HG02571 (cell line): ENCODE measurements at regions not wholly inside any gene's neighbourhood (a gene's known extent, or its start where the extent isn't known, plus 50 kb on each side); places are given as distances from the start of the nearest gene placed in this dataset.
"Not testable (repeated sequence)": the region's sequence is repeated elsewhere in the genome, so short reads cannot be mapped to it uniquely, and the experiment has no call there.

Experiments
- ATAC-seq: cut with Tn5 transposase; IDR thresholded peaks from one replicate; pipeline ENCODE4 v1.9.1; 2021; ENCODE audit warnings: mild to moderate bottlenecking, moderate library complexity; ENCODE audit not compliant: unreplicated experiment

- ATAC-seq: no peak
These were observed 621.4 kb downstream of the GABRG1 start for GRCh38 chr4:45502471-45502870.

DNA sequence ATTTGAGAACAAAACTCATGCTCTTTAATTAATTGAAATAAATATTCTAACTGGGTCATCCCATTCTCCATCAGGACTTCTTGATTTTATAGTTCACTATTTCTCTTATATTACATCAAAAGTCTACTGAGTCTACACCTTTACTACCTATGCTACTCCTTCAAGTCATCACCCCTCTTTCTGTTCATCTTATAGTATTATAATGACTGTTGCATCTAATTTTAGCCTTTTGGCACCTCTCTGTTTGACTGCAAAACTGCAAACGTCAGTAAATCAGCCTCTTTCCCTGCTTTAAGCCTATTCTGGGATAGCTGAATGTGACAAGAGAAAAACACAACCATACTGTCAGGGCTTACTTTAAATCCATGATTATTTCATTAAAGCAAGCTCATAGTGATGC lies 639.1 kb downstream of the GABRG1 start:
- ATAC-seq: no peak

GRCh38 chr4:45482346-45482745 lies 641.5 kb downstream of the GABRG1 start:
- no peak for ATAC-seq

- ATAC-seq: no peak
These were observed 646.5 kb downstream of the GABRG1 start for GRCh38 chr4:45477311-45477733.

- no peak for ATAC-seq
These were observed 648.3 kb downstream of the GABRG1 start for GRCh38 chr4:45475548-45475947.

GRCh38 chr4:45472490-45472889 lies 651.4 kb downstream of the GABRG1 start:
- ATAC-seq: no peak

DNA sequence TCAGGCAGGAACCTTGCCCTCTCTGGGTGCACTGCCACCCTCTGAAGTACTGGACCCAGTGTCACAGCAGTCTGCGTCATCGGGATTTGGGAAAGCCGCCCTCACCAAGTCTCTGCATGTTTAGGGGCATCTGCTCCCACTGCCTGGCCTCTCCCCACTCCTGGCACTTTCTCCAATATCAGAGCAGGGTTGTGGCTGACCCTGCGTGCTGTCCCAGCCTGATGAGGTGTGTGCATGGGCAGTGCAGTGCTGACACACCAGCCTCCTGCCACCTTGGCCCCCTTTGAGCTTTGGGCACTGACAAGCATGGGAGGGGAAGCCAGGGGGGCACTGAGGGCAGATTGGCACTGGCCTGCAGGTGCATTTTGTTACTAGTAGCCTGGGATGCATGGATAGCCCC lies 652.5 kb downstream of the GABRG1 start:
- ATAC-seq: no peak

- no peak for ATAC-seq
These were observed 656.7 kb downstream of the GABRG1 start for GRCh38 chr4:45467157-45467556.

- ATAC-seq: not testable (repeated sequence)
These were observed 663.7 kb downstream of the GABRG1 start for GRCh38 chr4:45460157-45460556.

DNA sequence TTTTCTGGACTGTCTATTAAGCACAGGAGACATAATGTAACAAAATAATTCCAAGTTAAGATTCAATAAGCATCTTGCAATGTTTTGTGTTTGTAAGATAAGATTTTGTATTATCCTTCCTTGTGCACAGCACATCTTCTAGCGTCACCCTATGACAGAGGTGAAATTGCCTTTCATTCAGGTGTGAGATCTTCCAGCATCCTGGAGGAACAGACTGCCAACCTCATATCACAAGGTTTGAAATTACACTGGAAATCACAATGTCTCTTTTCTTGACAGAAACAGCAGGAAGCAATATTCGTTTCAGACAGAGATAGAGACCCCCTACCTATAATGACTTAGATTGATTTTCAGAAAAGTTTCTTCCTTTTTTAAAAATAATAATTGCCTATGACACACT lies 668.6 kb downstream of the GABRG1 start:
- ATAC-seq: no peak

DNA sequence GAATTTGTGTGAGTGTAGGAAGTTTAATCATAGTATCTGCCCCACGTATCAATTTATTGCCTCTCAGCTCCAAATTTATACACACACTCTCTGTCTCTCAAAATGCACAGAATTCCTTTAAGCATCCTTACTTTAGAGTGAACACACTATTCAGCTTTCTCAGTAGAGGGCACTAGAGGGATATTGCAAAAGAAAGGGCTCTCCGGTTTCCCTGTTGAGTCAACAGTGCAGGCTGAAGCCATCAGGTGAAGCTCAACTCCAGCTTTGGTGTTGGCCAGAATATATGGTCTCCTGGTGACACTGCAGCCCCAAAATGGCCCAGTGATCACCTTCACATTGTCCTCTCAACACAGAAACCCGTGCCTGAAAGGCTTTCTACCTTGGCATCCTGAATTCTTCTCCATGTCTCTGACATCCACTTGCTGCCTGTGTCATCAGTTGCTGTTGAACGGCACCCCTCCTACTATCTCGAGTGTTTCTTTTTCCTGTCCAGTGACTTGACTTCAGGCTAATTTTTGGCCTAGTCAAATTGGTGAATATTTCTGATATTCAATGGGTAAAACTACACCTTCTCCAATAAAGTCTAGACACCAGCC lies 670.5 kb downstream of the GABRG1 start:
- ATAC-seq: no peak

DNA sequence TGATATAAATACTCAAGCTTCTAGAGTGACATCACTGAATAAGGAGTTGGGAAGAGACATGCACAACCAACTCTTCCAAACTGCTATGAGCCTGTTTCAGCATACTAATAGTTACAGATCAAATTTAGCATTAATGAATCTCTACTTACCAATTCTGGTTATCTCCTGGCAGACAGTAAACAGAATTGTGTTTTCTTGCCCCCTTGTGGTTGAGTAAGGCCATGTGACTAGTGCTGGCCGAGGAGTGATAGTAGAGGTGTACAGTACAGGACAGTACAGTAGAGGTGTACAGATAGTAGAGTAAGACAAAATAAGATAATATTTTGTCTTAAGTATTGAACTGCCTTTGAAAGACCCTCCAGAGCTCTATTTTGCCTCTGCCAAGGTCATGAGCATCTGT lies 681.4 kb downstream of the GABRG1 start:
- no peak for ATAC-seq

DNA sequence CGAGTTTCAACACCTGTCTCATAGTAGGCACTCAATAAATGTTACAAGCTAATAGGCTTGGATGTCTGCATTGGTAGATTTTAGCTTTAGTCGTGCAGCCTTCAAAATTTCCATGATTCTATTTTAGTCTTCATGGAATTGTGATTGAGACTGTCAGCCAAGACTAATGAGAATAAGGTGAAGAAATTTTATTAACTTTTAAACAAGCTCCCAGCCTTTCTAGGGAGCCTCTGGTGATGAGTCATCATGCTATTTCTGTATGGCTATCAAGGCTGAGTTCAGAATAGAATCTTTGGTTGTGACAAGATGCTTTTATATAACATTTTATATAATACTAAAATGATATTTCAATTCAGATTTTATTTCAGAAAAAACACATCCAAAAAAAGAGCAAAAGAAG lies 685.8 kb downstream of the GABRG1 start:
- ATAC-seq: no peak

GRCh38 chr4:45437381-45437780 lies 686.5 kb downstream of the GABRG1 start:
- no peak for ATAC-seq

DNA sequence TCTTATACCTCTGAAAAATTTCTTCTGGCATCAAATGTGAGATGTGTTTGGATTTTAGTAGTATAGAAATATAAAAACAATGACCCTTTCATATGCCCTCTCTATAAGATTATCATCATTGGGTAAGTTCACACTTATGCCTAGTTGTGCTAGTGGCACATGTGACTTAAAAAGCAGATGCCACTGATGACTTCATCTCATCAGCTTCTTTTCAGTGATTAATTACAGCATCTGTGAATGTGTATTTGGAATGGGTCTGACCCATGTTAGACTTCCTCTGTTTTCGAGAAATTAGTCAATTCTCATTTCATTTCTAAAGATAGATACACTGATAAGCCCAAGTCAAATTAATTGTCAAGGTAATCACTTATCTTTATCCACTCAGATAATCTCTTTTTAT lies 698.7 kb downstream of the GABRG1 start:
- ATAC-seq: no peak

- no peak for ATAC-seq
These were observed 697.5 kb upstream of the GNPDA2 start for GRCh38 chr4:45423896-45424295.

DNA sequence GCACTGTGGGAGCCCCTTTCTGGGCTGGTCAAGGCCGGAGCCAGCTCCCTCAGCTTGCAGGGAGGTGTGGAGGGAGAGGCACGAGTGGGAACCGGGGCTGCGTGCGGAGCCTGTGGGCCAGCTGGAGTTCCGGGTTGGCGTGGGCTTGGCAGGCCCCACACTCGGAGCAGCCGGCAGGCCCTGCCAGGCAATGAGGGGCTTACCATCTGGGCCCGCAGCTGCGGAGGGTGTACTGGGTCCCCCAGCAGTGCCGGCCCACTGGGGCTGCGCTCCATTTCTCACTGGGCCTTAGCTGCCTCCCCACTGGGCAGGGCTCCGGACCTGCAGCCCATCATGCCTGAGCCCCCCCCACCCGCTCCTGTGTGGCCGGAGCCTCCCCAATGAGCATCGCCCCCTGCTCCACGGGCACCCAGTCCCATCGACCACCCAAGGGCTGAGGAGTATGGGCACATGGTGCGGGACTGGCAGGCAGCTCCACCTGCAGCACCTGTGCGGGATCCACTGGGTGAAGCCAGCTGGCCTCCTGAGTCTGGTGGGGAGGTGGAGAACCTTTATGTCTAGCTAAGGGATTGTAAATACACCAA lies 693.8 kb upstream of the GNPDA2 start:
- ATAC-seq: not testable (repeated sequence)

DNA sequence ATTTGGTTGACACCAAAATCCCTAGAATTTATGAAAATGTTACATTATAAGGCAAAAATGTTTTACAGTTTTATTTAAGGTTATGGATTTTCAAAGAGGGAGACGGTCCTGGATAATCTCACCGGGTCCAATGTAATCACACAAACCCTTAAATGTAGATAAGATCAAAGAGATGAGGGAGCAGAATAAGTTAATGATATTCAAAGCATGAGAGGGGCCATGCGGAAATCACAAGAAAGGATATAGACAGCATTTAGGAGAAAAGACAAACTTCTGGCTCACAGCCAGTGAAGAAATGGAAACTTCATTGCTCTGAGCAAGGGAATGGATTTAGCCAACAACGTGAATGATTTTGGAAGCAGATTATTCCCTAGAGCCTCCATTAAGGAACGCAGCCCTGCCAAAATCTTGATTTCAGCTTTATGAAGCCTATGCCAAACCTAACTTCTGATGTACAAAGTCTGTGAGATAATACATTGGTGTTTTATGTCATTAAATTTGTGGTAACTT lies 684.4 kb upstream of the GNPDA2 start:
- ATAC-seq: no peak

DNA sequence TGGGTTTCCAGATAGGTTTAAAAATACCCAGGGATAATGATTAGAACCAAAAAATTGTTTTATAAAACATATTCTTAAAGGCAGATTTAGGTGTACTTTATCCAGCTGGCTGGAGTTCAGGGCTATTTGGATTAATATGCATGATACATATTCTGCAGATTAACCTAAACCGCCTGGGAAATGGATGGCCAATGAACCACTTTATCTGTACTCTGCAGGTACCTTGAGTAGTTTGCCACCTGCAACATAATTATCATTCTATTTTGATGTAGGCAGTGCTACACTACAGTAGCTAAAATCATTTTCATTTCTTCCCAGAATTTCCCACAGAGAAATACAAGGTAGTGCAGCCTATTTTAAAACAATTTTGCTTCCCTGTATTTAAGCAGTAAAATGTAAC lies 683.2 kb upstream of the GNPDA2 start:
- no peak for ATAC-seq

DNA sequence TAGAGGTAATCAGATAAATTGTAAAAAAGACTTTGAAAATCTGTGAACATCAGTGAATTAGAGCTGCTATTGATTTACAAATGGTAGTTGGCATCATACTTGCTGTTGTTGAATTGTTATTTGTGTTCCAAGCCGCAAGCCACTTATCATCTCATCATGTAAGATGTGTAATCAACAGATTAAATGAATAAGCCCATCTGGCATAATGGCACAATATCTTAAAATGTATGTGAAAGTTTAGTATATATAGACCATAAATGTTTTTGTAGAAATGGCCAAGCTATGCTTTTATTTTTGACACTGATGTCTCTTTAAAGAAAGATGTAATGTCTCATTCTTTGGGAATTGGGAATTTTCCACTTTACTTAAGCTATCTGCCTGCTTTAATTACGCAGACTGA lies 682.6 kb upstream of the GNPDA2 start:
- ATAC-seq: no peak

DNA sequence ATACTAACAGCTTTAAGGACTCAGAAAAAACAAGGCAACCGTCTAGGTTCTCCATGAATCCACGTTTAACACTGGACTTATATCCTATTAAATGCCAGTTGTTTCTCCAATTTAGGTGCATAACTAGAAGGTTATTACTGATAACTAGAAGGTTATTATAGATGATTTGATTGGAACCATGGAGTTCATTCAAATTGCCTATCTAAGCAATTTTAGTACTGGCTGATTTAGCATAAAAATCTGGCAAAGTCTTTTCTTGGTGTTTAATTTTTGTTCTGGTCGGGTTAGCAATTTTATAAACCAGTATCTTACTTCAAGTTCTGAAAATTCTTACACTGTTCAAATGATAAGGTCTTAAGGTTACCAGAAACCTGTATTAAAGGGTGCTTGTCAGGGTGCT lies 672.8 kb upstream of the GNPDA2 start:
- ATAC-seq: no peak

DNA sequence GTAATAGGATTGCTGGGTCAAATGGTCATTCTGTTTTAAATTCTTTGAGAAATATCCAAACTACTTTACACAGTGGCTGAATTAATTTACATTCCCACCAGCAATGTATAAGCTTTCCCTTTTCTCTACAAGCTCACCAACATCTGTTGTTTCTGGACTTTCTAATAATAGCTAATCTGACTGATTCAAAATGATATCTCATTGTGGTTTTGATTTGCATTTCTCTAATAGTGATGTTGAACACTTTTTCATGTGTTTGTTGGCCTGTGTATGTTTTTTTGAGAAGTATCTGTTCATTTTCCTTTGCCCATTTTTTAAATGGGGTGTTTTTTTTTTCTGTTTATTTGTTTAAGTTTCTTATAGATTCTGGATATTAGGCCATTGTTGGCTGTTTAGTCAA lies 659.0 kb upstream of the GNPDA2 start:
- no peak for ATAC-seq

- no peak for ATAC-seq
These were observed 644.1 kb upstream of the GNPDA2 start for GRCh38 chr4:45370408-45370807.
